D721Med (cell line): ENCODE measurements at regions not wholly inside any gene's neighbourhood (a gene's known extent, or its start where the extent isn't known, plus 50 kb on each side); places are given as distances from the start of the nearest gene placed in this dataset.

Experiments used
- DNase-seq: peaks from one replicate; pipeline ENCODE4 v3.0.0; 2011; ENCODE audit warnings: low spot score; ENCODE audit not compliant: insufficient read length
- FAIRE-seq: peaks from 2 replicates; lab custom pipeline; 2011; peaks lifted over from hg19 to GRCh38; lab: Jason Lieb, UNC
- TF ChIP-seq, protein P1 (sequence below): IDR thresholded peaks from 2 replicates; pipeline ENCODE4 v1.5.1; 2012; ENCODE audit warnings: mild to moderate bottlenecking, control low read depth; ENCODE audit not compliant: insufficient read depth; ENCODE audit errors: missing control alignments

DNA sequence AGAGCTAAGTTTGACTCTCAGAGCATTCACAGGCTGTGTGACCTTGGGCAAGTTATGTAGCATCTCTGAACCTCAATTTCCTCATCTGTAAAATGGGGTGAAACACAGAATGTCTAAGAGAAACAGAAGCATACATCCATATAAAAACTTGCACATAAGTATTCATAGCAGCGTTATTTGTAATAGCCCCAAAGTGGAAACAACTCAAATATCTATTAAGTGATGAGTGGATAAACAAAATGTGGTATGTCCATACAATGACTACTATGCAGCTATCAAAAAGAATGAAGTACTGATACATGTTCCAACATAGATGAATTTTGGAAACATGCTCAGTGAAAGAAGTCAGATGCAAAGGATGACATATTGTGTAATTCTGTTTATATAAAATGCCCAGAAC lies 201.8 kb upstream of the KBTBD8 start:
- FAIRE-seq: no peak
- TF ChIP-seq, protein P1, sequence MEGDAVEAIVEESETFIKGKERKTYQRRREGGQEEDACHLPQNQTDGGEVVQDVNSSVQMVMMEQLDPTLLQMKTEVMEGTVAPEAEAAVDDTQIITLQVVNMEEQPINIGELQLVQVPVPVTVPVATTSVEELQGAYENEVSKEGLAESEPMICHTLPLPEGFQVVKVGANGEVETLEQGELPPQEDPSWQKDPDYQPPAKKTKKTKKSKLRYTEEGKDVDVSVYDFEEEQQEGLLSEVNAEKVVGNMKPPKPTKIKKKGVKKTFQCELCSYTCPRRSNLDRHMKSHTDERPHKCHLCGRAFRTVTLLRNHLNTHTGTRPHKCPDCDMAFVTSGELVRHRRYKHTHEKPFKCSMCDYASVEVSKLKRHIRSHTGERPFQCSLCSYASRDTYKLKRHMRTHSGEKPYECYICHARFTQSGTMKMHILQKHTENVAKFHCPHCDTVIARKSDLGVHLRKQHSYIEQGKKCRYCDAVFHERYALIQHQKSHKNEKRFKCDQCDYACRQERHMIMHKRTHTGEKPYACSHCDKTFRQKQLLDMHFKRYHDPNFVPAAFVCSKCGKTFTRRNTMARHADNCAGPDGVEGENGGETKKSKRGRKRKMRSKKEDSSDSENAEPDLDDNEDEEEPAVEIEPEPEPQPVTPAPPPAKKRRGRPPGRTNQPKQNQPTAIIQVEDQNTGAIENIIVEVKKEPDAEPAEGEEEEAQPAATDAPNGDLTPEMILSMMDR: no peak
- no peak for DNase-seq

DNA sequence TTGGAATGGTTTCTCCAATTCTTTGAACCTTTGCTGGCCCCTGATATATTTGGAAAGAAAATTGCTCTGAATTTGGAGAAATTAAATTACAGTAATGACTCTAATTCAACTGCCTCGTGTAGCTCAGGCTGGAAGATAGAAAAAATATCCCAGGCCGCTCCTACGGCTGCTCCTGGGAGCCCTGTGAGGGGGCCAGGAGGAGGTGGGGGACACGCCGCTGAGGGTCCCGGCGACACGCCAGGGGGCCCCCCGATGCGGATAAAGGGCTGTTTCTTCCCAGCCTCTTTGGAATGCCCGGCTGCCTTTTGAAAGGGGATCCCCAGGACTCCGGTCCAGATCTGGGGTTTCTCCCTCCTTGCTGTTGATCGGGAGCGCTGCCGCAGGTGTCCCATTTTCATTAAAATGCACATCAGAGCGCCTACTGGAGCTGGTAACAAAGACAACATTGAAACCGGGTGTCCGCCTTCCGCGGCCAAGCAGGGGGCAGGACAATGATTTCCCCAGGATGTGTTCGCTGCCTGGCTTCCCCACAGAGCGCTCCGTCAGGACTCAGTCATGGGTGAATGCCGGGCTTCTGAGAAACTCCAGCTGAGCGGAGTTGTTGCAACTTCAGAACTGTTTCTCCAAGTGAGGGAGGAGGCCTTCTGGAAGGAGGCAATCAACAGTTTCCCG lies 200.1 kb upstream of the KBTBD8 start:
- FAIRE-seq: no peak
- TF ChIP-seq, protein P1: no peak
- DNase-seq: no peak

DNA sequence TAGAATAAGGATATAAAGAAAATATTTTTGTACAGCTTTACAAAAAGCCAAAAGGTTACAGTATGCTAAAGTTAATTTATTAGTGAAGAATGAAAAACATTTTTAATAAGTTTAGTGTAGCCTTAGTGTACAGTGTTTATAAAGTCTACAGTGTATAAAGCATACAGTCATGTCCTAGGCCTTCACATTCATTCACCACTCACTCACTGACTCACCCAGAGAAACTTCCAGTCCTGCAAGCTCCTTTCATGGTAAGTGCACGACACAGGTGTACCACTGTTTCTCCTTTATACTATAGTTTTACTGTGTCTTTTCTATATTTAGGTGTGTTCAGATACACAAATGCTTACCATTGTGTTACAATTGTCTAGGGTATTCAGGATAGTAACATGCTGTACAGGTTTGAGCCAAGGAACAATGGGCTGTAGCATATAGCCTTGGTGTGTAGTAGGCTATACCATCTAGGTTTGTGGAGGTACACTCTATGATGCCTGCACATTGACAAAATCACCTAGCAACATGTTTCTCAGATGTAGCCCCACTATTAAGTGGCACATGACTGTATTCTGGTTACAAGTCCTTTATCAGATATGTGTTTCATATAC lies 197.1 kb upstream of the KBTBD8 start:
- TF ChIP-seq, protein P1: no peak
- no peak for DNase-seq
- no peak for FAIRE-seq

GRCh38 chr3:66803206-66803605 lies 194.9 kb upstream of the KBTBD8 start:
- TF ChIP-seq, protein P1: peak; percentile 9
- FAIRE-seq (no peak), DNase-seq (no peak)

DNA sequence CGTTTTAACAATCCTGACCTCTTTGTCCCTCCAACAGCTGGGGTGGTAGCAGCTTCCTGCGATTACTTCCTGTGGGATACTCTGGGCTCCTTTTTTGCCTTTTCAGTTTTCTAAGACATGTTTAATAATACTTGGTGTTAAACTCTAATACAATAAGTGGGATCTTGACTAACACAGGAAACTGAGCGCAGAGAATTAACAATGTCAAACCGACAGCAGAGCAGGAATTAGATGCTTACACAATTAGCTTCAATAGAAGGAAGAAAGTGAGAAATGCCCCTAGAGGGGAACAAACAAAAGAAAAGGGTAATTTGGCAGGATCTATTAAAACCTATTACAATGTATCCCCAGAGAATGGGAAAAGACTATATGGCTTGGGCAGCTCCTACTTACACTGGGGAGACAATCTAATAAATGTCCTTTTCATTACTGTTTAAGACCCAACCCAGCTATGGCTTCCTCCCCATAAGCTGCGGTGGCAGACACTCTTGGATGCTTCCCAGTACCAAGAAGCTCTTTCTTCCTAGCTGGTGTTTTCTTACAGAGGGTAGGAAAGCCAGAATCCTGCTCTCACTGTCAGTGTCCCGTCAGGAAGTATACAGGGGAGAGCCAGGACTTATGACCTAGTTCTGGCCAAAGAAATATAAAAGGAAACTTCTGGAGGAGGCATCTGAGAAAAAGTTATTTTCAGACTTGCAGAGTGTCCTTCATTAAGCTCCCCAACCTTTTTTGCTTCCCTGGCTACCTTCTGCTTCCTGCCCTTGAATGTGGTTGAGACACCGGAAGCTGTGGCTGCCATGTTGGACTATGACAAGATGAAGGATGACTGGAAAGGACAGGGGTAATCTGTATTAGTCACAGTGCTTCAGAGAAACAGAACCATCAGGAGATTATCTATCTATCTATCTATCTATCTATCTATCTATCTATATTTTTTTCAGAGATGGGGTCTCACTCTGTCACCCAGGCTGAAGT lies 194.1 kb upstream of the KBTBD8 start:
- TF ChIP-seq, protein P1: no peak
- DNase-seq: no peak
- no peak for FAIRE-seq

DNA sequence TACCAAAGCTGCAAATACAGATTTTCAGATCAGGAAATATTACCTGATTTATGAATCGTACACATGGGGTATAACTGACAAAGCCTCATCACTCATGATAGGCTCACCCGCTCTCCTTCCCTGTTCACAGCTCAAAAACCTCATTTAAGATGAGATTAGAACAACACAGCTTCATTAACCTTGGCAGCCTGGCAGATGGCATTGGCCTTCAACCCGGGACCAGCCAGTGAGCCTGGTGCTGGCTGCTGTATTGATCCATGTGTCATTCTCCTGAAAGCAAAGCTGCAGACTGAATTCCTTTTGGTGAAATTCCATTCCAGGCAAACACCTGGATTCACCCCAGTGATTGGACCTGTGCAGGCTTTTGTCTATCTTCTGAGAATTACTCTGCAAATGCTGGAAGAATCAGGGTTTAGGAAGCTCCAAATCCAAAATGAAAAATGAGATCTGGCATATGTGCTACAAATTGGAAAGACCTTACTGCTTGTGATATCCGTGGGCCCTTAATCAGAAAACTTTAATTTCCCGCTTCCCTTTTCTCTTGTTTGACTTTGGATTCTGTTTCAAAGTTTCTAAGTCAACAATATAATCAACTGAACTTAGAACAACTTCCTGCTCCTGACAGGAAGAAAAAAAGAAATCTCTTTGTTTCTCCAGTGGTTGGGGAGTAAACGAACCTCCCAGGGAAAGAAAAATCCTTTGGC lies 189.1 kb upstream of the KBTBD8 start:
- TF ChIP-seq, protein P1: no peak
- no peak for FAIRE-seq
- DNase-seq: no peak
